Body of pancreas (tissue), 4 donors: ENCODE measurements at regions not wholly inside any gene's neighbourhood (a gene's known extent, or its start where the extent isn't known, plus 50 kb on each side); places are given as distances from the start of the nearest gene placed in this dataset.

ENCODE experiments used
- CTCF ChIP-seq, 7 experiments: fragments of 450-650 bp in 4 of 7; fragments of 200-600 bp in 3 of 7; sonication (generic) in 3 of 7; IDR thresholded peaks; one replicate each; pipeline ENCODE4 v1.5.1; 2016 to 2019; ENCODE audit warnings: antibody characterized with exemption in 7 of 7
- POLR2A ChIP-seq, 3 donors: fragments of 450-650 bp; IDR thresholded peaks; one replicate each; pipeline ENCODE4 v1.6.1; 2016; ENCODE audit warnings: antibody characterized with exemption in 3 of 3, mild to moderate bottlenecking in 2 of 3

GRCh38 chrY:18993480-18993879 lies 219.9 kb upstream of the HSFY2 start:
- TF ChIP-seq POLR2A (IDR thresholded peaks at IDR 0.05) = no peak
- no peak for TF ChIP-seq CTCF (IDR thresholded peaks at IDR 0.05)
